Stimulated activated CD8-positive, alpha-beta memory T cell treated with anti-CD3 and anti-CD28 coated beads, Interleukin-2, amount 100 ng/mL, for 48 hours (primary cell): ENCODE measurements at regions not wholly inside any gene's neighbourhood (a gene's known extent, or its start where the extent isn't known, plus 50 kb on each side); places are given as distances from the start of the nearest gene placed in this dataset.

Experiments
- DNase-seq, 2 donors: peaks; one replicate each; pipeline ENCODE4 v3.0.0-alpha.2; 2020; ENCODE audit warnings: low read depth in 2 of 2

DNA sequence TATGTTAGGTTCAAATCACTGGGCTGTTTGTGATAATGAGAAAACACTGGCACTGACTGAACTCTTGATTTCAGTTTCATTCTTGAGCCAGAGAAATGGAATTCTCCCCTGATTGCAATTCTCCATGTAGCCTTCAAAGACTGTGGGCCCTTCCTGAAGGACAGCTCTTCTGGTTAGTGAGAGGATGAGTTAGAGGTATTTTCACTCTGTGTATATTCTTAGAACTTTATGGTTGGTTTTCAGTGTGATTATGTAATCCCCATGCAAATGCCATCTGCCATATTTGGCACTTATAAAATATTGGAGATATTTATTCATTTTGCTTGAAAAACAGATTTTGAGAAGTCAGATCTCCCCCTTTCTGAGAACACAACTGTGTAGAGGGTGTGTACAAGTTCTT lies 323.7 kb downstream of the SLC4A3 start:
- no peak for DNase-seq

DNA sequence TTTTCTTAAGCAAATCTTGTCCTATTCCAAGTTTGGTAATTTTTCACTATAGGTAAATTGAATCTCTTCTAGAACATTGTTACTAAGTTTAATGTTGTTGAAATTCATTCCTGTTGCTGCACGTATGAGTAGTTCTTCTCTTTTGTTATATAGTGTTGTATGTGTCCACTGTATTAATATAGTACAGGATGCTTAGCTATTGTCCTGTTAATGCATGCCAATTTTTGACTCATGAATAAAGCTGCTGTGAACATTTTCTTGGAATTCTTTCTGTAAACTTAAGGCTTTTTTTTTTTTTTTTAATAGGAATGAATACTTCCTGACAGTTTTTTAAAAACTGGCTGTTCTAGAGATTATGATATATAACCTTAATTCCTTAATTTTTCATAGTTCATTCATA lies 326.9 kb downstream of the SLC4A3 start:
- no peak for DNase-seq

DNA sequence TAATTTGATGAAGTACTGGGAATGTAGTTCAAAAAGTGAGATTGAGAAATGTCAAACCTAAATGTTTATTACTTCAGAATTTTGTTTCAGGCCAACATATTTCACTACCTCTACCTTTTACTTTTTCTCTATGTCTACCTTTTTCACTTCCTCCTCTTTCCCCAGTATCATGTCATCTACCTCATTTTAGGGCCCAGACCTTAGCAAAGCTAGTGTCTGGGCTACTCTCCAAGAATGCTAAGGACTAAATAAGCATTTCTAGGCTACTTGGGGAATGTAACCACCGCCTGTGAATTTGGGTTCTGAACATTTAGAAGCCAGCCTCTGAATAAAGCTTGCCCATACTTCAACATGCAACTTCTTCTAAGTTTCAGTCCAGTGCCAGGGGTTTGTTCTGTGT lies 330.4 kb downstream of the SLC4A3 start:
- DNase-seq: no peak

DNA sequence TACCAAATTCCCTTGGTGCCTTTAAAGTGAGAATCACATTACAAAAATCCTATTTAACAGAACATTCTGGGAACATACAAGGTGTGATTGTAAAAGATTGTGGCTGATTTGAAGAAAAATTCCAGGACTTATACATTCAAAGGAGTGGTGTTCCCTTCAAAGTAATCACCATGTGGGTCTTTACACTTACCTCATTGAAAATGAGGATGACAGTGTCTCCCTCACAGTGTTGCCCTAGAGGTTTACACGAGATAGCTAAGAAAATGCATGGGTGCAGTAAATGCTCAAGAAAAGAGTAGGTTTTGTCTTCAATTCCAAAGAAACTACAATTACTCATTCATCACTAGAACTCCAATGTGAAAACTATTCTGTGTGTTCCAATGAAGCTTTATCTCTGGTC lies 331.5 kb downstream of the SLC4A3 start:
- no peak for DNase-seq

DNA sequence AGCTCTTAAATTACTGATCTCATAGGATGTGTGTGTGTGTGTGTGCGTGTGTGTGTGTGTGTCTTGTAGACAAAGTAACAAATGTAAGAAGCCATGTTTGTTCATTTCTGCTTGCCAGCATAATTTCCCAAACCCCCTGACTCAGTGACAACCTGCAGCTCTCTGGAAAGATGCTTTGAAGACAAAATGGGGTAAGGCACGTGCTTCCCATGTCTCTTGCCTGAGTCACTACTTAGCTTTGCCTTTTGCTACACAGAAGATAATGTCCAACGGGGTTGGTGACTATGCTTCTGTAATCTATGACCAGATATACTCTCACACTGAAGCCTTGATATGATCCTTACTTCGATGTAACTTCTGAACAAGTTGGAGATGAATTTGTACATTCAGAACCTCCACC lies 332.0 kb downstream of the SLC4A3 start:
- DNase-seq: no peak

DNA sequence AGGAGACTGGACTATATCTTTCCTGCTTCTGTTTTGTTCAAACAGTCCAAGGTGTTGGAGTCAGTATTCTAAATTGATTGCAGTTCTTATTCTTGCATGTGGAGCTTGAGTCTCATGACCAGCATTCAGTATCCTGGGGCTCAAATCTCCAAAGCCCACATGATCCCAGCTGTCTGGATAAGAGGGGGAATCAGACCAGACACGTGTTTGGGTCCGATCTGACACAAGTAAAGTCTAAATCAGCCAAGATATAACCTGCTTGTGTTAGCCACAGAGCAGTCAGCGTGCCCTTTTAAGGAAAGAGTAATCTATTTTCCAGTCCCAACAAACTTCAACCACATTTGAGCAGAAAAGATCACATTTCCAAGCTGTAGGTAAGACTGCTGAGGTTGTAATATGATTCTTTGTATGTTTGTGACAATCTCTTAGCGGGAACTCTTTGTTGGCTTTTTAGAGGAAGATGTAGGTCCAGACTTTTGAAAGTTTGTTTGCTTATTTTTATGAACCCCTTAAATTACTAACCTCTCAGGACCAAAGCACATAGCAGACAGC lies 334.6 kb downstream of the SLC4A3 start:
- DNase-seq: no peak

DNA sequence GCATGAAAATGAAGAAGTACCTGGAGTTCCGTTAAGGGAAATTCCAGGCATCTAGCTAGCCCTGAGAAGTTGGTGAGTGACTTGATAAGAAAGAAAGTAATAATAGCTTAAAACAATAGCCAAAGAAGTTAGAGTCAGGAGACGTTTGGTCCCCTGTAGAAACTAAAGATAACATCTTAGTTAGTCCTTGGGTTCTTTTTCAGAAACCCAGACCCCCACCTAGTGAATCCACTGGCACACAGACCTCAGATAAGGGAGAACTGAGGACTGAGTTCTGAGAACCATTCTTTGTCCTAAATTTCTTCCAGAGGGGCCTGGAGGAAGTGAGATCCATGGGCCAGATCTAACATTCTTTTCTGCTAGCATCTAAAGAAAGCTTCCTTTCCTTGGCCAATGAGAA lies 335.4 kb downstream of the SLC4A3 start:
- no peak for DNase-seq

DNA sequence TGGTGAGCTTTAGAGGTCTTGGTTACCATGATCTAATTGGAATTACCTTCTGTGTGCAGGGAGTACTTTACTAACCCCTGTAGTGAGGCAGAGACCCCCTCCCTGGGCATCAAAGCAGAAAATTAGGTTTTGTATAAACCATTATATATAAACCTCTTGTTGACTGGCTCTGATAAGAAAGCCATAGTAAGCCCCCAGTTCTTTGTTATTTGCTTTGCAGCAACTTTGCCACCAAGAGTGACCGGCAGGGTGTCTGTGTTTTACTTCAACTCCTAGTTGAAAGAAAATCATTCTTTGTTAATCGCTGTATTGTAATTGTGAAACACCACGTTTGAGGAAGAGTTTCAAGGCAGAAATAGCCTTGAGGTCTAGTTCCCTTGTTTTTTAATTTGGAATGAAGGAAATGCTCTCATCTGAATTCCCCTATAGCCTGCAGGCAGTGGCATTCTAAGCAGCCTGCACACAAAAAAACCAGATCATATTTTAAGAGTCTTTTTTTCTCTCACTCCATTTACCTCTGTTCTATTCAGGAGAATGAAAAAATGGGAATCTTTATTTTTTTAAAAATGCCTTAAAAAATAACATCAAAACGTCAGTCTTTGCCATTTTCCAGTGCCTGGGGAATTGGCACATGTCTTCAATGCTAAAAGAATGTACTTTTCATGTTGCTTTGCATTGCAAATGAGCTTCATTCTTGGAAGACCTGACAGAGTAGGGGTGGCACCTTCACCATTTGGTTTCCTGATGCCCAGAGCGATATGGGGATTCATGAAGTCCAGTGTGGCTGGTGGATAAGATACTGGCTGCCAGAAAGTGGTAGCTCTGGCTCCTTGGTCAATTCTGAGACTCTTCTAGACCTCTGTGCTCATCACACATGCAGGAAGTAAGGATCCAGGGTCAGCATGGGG lies 338.1 kb downstream of the SLC4A3 start:
- no peak for DNase-seq

DNA sequence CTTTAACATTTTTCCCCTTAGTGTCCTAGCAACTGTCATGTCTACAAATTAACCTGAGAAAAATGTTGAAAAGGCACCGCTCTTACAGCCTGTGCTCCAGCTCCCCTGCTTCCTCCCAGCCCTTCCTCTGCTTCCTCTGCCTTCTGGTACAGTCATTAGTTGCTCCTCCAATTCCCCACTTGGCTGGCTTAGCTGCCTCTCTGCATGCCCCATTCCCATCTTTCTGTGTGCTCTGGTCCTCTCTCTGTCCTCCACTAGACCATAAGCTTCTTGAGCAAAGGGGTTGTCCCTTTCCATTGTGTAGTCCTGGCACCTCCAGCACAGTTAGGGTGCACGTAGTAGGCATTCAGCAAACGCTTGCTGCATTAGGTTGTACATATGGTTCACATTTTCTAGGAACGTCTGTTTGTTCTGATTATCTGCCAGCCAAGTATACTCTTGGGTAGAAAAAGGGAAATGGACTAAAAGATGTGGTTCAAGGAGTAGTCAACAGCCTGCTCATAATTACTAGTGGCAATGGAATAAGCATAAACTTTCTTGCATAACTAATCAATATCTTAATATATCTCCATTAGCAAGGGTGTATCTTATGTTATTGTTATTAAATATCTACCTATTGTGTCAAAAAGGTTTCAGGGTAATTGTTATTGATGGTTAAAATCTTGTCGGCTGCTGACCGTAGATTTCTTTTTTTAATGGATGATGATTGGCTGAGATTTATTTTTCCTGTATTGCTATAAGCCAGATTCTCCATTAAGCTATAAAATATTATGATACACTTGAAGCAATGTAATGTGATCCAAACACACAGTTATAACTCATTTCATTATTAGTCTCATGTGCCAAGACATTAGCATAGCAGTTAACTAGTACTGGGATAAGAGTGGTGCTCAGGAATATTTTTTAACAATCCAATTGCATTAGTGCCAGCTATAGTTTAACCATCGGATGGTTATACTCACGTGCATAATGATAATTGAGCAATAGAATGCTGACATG lies 340.1 kb downstream of the SLC4A3 start:
- DNase-seq: no peak

DNA sequence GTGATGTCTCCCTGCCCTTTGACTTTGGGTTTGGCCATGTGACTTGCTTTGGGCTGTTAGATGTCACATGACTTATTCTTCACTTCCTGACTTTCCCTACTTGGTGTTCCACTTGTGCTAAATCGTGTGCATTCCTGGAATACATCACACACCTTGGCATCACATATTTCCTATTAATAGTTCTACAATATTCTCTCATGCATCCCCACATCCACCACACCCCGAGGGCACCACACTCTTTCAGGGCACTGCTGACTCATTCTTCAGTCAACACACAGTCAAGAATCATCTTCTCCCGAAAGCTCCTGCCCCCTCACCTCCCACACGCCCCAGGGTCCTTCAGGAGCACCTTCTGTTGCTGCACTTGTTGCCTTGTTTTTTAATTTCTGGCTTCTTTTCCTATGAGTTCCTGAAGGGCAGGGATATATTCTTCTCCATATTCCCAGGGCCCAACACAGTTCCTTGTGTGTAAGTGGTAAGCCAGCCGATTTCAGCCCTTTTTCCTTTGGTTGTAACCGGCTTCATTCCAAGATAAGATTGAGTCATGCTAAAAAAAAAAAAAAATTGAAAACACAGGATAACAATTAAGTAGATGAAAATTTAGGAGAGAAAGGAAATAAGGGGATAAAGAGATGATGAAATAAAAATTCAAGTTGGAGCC lies 341.4 kb downstream of the SLC4A3 start:
- no peak for DNase-seq

DNA sequence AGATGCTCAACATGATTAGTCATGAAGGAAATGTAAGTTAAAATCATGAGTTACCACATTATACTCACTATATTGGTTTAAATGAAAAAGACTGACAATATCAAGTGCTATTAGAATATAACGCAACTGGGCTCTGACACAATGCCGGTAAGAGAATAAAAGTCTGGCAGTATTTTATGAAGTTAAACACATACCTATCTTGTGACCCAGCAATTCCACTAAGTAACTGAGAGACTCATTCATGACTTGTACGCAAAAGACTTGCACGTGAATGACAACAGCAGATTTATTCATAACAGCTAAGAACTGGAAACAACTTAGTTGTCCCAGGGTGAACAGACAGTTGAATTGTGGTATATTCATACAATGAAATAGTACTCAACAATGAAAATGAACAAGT lies 342.1 kb downstream of the SLC4A3 start:
- no peak for DNase-seq

DNA sequence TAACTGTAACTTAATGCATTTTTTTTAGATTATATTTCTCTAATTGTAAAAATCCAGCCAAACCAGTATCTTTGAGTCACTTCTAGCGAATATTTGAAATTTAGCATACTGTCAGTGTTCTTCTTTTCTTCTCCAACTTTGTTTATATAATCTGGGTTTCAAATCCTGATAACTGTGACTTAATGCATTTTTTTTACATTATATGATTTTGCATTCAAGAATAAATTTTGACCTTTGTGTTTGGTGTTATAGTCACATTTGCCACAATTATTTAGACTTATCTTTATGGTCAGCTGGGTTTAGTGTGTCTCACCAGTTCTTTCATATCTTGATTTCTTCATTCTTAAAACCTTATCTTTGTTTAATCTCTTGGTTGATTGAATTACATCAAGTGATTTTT lies 345.7 kb downstream of the SLC4A3 start:
- DNase-seq: no peak

DNA sequence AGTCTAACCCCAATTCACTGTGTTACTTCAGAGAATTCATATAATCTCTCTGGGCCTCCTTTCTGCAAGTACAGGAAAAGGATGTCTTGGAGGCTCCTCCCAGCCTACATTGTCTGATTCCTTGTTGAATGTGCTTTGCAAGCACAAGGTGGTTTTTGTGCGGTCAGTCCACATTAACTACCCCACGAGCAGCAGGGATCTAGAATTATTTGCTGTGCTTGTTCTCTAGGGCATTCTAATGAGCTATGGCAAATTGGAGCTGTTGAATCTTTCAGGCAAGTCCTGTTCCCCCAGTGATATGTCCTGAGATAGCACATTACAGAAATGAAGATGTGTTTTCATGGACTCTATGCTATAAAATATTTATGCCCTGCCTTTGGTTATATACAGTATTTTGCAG lies 349.4 kb downstream of the SLC4A3 start:
- DNase-seq: no peak

DNA sequence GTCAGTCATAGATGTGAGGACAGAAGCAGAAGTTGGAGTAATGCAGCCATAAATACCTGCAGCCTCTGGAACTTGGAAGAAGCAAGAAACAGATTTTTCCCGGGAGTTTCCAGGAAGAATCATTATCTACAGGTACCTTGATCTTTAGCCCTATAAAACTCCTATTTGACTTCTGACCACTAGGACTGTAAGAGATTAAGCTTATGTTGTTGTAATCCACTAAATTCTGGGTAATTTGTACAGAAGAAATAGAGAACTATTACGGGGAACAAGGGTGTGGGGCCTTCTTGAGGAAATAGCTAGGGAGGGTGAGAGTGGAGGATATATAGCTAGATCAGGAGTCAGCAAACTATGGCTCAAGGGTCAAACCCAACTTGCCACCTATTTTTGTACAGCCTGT lies 353.2 kb downstream of the SLC4A3 start:
- no peak for DNase-seq

DNA sequence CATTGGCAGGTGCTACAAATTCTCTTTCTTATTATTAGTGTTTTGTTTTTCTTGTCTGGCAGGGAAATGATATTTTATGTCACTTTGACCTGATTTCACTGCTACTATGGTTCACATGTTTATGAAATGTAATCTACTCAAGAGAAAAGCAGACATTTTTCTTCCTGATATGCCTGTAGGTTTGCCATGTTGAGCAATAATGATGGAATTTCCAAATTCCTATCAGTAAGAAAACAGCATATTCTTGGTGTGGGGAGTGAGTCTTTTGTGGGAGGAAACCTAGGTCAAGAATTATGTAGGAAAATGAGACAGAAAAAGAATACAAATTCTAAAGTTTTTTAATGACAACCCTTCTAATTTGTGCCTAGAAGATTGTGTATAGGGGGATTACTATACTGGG lies 356.4 kb downstream of the SLC4A3 start:
- DNase-seq: no peak

DNA sequence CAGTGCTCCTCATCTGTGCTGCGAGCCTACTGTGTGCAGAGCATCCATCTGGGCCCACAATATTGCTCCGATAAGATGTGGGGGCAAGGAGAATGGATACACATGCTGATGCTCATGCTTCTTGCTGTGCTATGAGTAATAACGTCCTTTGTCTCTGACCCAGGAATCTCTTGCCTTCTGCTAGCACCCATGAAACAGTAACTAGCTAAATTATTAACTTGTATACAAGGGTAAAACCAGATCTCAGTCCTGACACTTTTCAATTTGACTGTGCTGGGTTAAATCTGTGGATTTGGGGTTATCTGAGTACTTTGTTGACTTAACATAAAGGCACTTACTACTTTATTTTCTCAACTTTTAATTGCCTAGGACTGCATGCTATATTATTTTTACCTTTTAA lies 357.6 kb downstream of the SLC4A3 start:
- no peak for DNase-seq

DNA sequence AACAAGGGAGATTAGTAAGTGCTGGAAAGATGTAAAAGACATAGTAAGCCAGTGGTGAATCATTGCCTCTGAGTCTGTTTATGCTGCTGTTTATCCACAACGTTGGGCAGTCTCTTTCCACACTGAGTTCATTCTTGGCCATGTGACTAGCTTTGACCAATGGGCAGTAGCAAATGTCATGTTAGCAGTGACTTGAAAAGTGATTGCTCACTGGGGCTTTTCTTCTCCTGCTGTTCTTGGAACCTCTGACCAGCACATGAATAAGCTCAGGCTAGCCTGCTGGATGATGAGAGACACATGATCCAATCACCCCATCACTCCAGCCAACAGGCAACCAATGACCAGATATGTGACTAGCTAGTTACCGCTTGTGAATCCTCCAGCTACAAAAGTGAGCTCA lies 360.4 kb downstream of the SLC4A3 start:
- no peak for DNase-seq

DNA sequence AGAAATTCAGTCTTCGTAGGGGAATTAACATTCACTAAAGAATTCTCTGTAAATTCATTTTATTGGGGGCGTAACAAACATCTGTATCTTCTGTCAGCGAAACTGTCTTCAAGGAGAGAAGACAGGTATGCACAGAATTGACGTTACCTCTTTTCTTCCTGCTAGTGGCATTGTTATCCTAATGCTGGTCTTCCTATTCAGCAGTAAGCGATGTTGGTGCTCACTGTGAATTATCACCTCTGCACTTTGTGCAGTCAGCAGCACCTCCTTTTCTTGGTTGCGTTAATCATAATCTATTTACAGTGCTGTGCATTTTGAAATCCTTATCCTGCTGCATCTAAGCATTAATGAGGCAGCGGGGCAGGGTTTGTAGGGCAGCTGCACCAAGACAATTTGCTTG lies 362.3 kb downstream of the SLC4A3 start:
- DNase-seq: no peak

DNA sequence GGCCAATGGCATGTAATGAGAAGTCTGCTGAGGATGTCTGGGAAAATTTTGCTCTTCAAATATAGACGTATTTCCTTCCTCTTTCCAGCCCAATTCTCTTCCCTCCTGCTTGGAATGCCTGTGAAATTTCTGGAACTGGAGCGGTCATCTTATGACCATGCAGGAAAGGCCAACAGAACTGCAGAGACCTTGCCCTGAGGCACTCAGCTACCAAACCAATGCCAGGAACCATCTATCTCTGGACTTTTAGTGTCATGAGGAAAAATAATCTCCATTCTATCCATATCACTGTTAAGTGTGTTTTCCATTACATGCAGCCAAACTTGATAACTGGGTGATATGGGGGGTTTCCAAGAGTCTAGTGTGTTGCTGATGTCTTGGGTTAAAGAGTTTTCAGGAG lies 363.7 kb downstream of the SLC4A3 start:
- DNase-seq: no peak

DNA sequence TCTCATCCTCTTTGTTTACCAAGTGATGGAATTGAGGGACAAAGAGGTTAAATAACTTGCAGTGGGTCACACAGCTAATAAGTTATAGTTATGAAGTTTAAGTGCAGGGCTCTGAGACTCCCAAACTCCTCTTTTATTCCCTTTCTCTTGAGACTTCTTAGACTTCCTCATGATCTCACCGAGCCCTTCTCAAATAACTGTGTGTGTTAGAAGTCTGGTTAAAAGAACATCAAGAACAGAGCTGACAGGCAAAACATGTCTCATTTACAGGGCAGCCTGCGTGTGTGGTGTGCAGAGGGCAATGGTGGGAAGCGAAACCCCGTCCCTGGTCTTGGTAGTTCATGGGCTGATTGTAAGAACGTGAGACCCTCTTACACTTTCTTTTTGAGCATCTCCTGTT lies 368.0 kb downstream of the SLC4A3 start:
- no peak for DNase-seq

DNA sequence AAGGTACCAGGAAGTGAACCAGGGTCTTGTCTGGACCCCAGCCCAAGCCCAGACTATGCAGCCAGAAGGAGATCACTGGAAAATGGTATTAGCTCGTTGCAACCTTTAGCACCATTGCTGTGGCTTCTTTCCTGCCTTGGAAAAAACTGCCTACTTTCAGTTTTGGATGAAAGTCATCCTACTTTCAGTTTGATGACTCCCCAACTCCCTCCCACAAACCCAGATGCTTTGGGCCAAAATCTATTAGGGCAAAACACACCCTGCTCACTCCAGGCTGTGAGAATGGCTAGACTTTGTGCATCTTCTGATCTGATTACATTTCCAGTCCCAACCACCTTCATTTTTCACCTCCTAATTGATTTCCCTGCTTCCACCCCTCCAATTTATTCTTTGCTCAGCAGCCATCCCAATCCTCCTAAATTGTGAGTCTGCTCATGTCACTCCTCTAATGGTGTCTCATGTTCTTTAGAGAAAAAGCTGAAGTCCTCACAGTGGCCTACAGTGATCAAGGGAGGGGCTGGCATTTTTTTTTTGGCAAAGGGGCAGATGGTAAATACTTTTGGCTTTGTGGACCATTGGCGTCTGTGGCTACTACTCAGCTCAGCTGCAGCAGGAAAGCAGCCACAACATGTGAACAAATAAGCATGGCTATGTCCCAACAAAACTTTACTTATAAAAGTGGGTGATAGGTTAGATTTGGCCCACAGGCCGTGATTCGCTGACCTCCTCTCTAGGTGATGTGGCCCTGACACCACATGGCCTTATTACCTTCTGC lies 368.7 kb downstream of the SLC4A3 start:
- DNase-seq: no peak
